Loucy (cell line): ENCODE measurements at regions not wholly inside any gene's neighbourhood (a gene's known extent, or its start where the extent isn't known, plus 50 kb on each side); places are given as distances from the start of the nearest gene placed in this dataset.

Experiments
- CTCF ChIP-seq: fragments of 200-600 bp; sonication (generic); conservative IDR thresholded peaks from 2 replicates; pipeline ENCODE4 v1.5.1; 2014; ENCODE audit warnings: mild to moderate bottlenecking, antibody characterized with exemption, low read length
- EZH2phosphoT487 ChIP-seq: fragments of 200-600 bp; IDR thresholded peaks from 2 replicates; pipeline ENCODE4 v1.6.1; 2018; ENCODE audit warnings: antibody characterized with exemption, mild to moderate bottlenecking, moderate library complexity, borderline replicate concordance

- no peak for TF ChIP-seq CTCF
- TF ChIP-seq EZH2phosphoT487: no peak
Measured at GRCh38 chr1:60662486-60663044, 419.8 kb upstream of the NFIA start.
